DOHH2 (cell line): ENCODE measurements at regions not wholly inside any gene's neighbourhood (a gene's known extent, or its start where the extent isn't known, plus 50 kb on each side); places are given as distances from the start of the nearest gene placed in this dataset.

ENCODE experiments used
- EZH2phosphoT487 ChIP-seq: fragments of 200-600 bp; sonication (generic); IDR thresholded peaks from 2 replicates; pipeline ENCODE4 v1.6.1; 2017; ENCODE audit warnings: borderline replicate concordance, mild to moderate bottlenecking, antibody characterized with exemption, low read length, moderate library complexity, mixed read lengths
- TF ChIP-seq, protein P1 (sequence below): fragments of 200-600 bp; sonication (generic); IDR thresholded peaks from one replicate; pipeline ENCODE4 v1.5.1; 2014; ENCODE audit warnings: antibody characterized with exemption, mild to moderate bottlenecking, low read depth, low read length; ENCODE audit not compliant: poor library complexity, severe bottlenecking

DNA sequence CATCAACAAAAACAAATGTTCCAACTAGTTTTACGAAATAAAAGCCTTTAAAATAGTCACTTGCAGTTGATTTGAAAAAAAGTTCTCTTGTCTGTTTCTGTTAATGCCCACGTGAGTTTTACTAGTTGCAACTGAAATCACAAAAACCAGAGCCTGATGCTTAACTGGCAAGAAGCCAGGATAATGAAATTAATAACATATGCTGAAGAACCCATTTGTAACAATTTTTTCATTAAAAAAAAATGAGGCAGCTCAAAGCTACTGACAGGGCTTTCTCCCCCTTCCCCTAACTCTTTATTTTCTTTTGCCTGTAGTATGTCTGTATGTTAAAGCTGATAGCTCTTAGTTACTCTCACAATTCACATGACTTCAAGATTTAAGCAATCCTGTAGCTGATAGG, 132.7 kb upstream of the EYA4 start:
- TF ChIP-seq, protein P1, sequence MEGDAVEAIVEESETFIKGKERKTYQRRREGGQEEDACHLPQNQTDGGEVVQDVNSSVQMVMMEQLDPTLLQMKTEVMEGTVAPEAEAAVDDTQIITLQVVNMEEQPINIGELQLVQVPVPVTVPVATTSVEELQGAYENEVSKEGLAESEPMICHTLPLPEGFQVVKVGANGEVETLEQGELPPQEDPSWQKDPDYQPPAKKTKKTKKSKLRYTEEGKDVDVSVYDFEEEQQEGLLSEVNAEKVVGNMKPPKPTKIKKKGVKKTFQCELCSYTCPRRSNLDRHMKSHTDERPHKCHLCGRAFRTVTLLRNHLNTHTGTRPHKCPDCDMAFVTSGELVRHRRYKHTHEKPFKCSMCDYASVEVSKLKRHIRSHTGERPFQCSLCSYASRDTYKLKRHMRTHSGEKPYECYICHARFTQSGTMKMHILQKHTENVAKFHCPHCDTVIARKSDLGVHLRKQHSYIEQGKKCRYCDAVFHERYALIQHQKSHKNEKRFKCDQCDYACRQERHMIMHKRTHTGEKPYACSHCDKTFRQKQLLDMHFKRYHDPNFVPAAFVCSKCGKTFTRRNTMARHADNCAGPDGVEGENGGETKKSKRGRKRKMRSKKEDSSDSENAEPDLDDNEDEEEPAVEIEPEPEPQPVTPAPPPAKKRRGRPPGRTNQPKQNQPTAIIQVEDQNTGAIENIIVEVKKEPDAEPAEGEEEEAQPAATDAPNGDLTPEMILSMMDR, result no peak
- no peak for TF ChIP-seq EZH2phosphoT487
